K562 (cell line): ENCODE measurements at regions not wholly inside any gene's neighbourhood (a gene's known extent, or its start where the extent isn't known, plus 50 kb on each side); places are given as distances from the start of the nearest gene placed in this dataset.
A peak's percentile ranks its signal among the peaks of the same experiment; 100 is the strongest.

Experiments
- ATAC-seq: fragments of 200-7000 bp; cut with Tn5 transposase; 3 replicates; pipeline ENCODE4 v1.9.1; 2020; ENCODE audit warnings: moderate library complexity
- BruUV-seq: library from RNA; stranded (reverse); fragments of 400-500 nt; replicated peaks from 2 replicates; lab custom pipeline; 2021; lab: Mats Ljungman, UMichigan
- CTCF ChIA-PET: fragments of 300-600 bp; formaldehyde crosslinking; extraction: SDS; loops from one replicate; lab custom pipeline; 2021; ENCODE audit warnings: low intra/inter-chr PET ratio; lab: Yijun Ruan, JAX
- POLR2A ChIA-PET: fragments of 300-600, 350-650 bp; sonication (Branson Sonifier 250); formaldehyde crosslinking; extraction: SDS; loops from one replicate; lab custom pipeline; 2021; ENCODE audit warnings: antibody characterized with exemption, inconsistent platforms; lab: Yijun Ruan, JAX
- DNase-seq, 4 experiments: peaks; one replicate each; pipeline versions ENCODE4 v3.0.0 to v3.0.0-alpha.2; 2011 to 2018; ENCODE audit warnings: low spot score in 3 of 4, mixed read lengths in 3 of 4; ENCODE audit errors: extremely low read depth in 1 of 4
- FAIRE-seq: peaks from 2 replicates; lab custom pipeline; 2011; peaks lifted over from hg19 to GRCh38; lab: Jason Lieb, UNC
- H2AFZ ChIP-seq: 2 replicates; pipeline ENCODE4 v1.6.0; 2011; ENCODE audit warnings: low read depth, low read length, control low read depth, inconsistent platforms
- H3K27ac ChIP-seq: fragments of 200-600 bp; 3 replicates; pipeline ENCODE4 v1.8.0; 2011; ENCODE audit warnings: low read depth, mild to moderate bottlenecking, control low read depth, inconsistent platforms, low read length, moderate library complexity, mixed read lengths; ENCODE audit errors: extremely low read depth
- H3K27me3 ChIP-seq, 2 experiments: fragments of 300-600 bp in 1 of 2; 2 replicates in 1 of 2; 3 replicates in 1 of 2; pipeline versions ENCODE4 v1.6.0 to v1.8.0; 2011; ENCODE audit warnings: inconsistent platforms in 2 of 2, low read length in 2 of 2, mild to moderate bottlenecking in 1 of 2, mixed read lengths in 1 of 2, moderate library complexity in 1 of 2; ENCODE audit not compliant: control insufficient read depth in 2 of 2, insufficient read depth in 2 of 2
- H3K36me3 ChIP-seq: fragments of 300-600 bp; 3 replicates; pipeline ENCODE4 v1.8.0; 2011; ENCODE audit warnings: mild to moderate bottlenecking, low read length, inconsistent platforms; ENCODE audit not compliant: control insufficient read depth, insufficient read depth
- H3K4me1 ChIP-seq, 2 experiments: fragments of 200-600 bp in 1 of 2; replicated peaks in 1 of 2; 2 replicates in 1 of 2; 3 replicates in 1 of 2; pipeline versions ENCODE4 v1.5.1 to v1.8.0; 2011; ENCODE audit warnings: inconsistent platforms in 2 of 2, low read length in 2 of 2, mild to moderate bottlenecking in 1 of 2, mixed read lengths in 1 of 2, moderate library complexity in 1 of 2; ENCODE audit not compliant: control insufficient read depth in 2 of 2, insufficient read depth in 2 of 2
- H3K4me2 ChIP-seq: 2 replicates; pipeline ENCODE4 v1.6.1; 2011; ENCODE audit warnings: low read length, control low read depth, inconsistent platforms, mixed read lengths; ENCODE audit not compliant: insufficient read depth
- H3K4me3 ChIP-seq: fragments of 200-600 bp; sonication (generic), shearing (Covaris generic); 2 replicates; pipeline ENCODE4 v1.5.1; 2016; ENCODE audit warnings: control low read depth, inconsistent platforms
- H3K79me2 ChIP-seq: fragments of 200-600 bp; 3 replicates; pipeline ENCODE4 v1.8.0; 2011; ENCODE audit warnings: low read length, inconsistent platforms; ENCODE audit not compliant: control insufficient read depth, insufficient read depth
- H3K9ac ChIP-seq, 2 experiments: 2 replicates each; pipeline versions ENCODE4 v1.6.0 to v1.6.1; 2011; ENCODE audit warnings: low read depth in 2 of 2, low read length in 2 of 2, control low read depth in 1 of 2, inconsistent platforms in 1 of 2, mild to moderate bottlenecking in 1 of 2, mixed read lengths in 1 of 2; ENCODE audit not compliant: insufficient read depth in 1 of 2
- H3K9me1 ChIP-seq: one replicate; pipeline ENCODE4 v1.6.0; 2011; ENCODE audit warnings: inconsistent platforms, mild to moderate bottlenecking, low read length, moderate library complexity; ENCODE audit not compliant: control insufficient read depth, insufficient read depth
- H3K9me3 ChIP-seq: replicated peaks from 2 replicates; pipeline ENCODE4 v1.5.1; 2011; ENCODE audit warnings: low read depth, low read length, inconsistent platforms; ENCODE audit not compliant: control insufficient read depth, insufficient read depth
- H4K20me1 ChIP-seq: replicated peaks from 2 replicates; pipeline ENCODE4 v1.6.1; 2011; ENCODE audit warnings: low read length, inconsistent platforms, mixed read lengths; ENCODE audit not compliant: control insufficient read depth, insufficient read depth
- CEBPB ChIP-seq: fragments of 450-650 bp; IDR thresholded peaks from 2 replicates; pipeline ENCODE4 v1.6.1; 2016; ENCODE audit warnings: missing genetic modification characterization, missing compliant biosample characterization
- CEBPG ChIP-seq, 3 experiments: fragments of 200-800 bp in 1 of 3; sonication (Bioruptor generic) in 1 of 3; sonication (generic) in 1 of 3; formaldehyde crosslinking in 1 of 3; IDR thresholded peaks in 2 of 3; conservative IDR thresholded peaks in 1 of 3; 2 replicates each; pipeline versions ENCODE4 v1.6.1 to v1.8.0; 2016 to 2022; ENCODE audit warnings: missing compliant biosample characterization in 2 of 3, missing genetic modification characterization in 2 of 3, mild to moderate bottlenecking in 1 of 3, missing genetic modification reagents in 1 of 3
- NUFIP1 ChIP-seq: fragments of 450-650 bp; IDR thresholded peaks from 2 replicates; pipeline ENCODE4 v1.6.1; 2018; ENCODE audit not compliant: partially characterized antibody
- ZEB2 ChIP-seq: fragments of 450-650 bp; IDR thresholded peaks from 2 replicates; pipeline ENCODE4 v1.6.1; 2016
- ZNF586 ChIP-seq: fragments of 450-650 bp; formaldehyde crosslinking; conservative IDR thresholded peaks from 2 replicates; pipeline ENCODE4 v1.4.0; 2020; ENCODE audit warnings: mild to moderate bottlenecking, moderate library complexity
- ZNF589 ChIP-seq: fragments of 200-800 bp; sonication (Bioruptor generic); IDR thresholded peaks from 2 replicates; pipeline ENCODE4 v1.6.1; 2016; ENCODE audit warnings: low read depth, missing genetic modification characterization, missing compliant biosample characterization
- WGBS: fragments of 100-300 bp; shearing (Covaris generic); methylation state at CpG from one replicate; pipeline ENCODE4 v1.1.6; 2016; ENCODE audit warnings: low coverage, mixed read lengths; ENCODE audit not compliant: insufficient coverage; ENCODE audit errors: missing lambda C conversion rate; 5-methylcytosine and 5-hydroxymethylcytosine counted together
- in situ Hi-C: fragments of 300-500 bp; cut with MboI; formaldehyde crosslinking; loops from 4 replicates; pipeline ENCODE4 v1.15.0; 2018; ENCODE audit warnings: inconsistent platforms, mixed read lengths
- intact Hi-C: fragments of 100-400 bp; cut with micrococcal nuclease; formaldehyde crosslinking; loops from 2 replicates; pipeline ENCODE4 v1.14.2; 2022
- TF ChIP-seq, protein P1 (sequence below), 2 experiments: fragments of 450-650 bp in 1 of 2; sonication (generic) in 1 of 2; formaldehyde crosslinking in 1 of 2; IDR thresholded peaks in 1 of 2; conservative IDR thresholded peaks in 1 of 2; 2 replicates each; pipeline versions ENCODE4 v1.6.1 to v1.8.1; 2016 to 2023; ENCODE audit warnings: mild to moderate bottlenecking in 2 of 2, moderate library complexity in 2 of 2, inconsistent platforms in 1 of 2, missing genetic modification reagents in 1 of 2

DNA sequence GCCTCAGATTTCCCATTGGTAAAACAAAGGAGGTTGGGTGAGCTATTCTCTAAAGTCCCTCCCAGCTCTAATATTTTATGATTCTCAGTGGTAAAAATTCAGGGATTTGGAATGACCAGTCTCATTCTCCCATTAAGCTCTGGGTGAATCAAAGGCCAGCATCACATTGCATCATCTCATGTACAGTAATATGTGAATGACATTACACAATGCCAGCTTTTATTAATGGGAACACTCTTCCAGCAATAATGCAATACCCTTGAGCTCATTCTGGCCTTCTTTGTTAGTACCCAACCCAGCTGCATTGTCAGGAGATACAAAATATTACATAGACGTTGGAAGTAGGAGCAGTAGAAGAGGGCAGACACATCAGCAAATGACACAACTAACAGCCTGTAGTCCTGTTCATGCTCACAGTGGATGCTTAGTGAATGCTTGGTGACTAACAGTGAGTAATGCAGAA lies 100.0 kb upstream of the EGR2 start:
- 0% methylated on average over 1 of the region's 1 CpG for WGBS
- ChIA-PET CTCF (no interaction called here), POLR2A (interaction anchor here (0.6 kb wide), 2 partner anchors 135 to 147 kb away, joined by 3 to 5 read pairs; no protein-coding TSS in a partner anchor)
- Histone ChIP-seq H3K36me3 (no peaks in the 10 kb centered on the region), H2AFZ (no peak overlapping the region), H4K20me1 (no peaks in the 10 kb centered on the region), H3K9ac (no peak overlapping the region), H3K79me2 (no peaks in the 10 kb centered on the region), H3K27ac (no peak overlapping the region), H3K4me3 (no peak overlapping the region), H3K9me3 (no peaks in the 10 kb centered on the region), H3K4me2 (no peak overlapping the region), H3K9me1 (no peaks in the 10 kb centered on the region), H3K4me1 (no peaks in the 10 kb centered on the region), H3K27me3 (no peaks in the 10 kb centered on the region)
- in situ Hi-C loops (no loop called here), intact Hi-C loops (no loop called here)
- no peak for FAIRE-seq
- no peak for ATAC-seq
- no TSS peak for BruUV-seq
- no peak for DNase-seq
- TF ChIP-seq ZNF586 (CRISPR knock-in tag) (no peak), CEBPB (tag) (peak; percentile 30; the same call in 1 of the 2 replicates), NUFIP1 (no peak), CEBPG (CRISPR knock-in tag; IDR thresholded peaks at IDR 0.05) (no peak), CEBPG (tag; conservative IDR thresholded peaks at IDR 0.05 in 1 of 2, IDR thresholded peaks at IDR 0.05 in 1 of 2) (peak; percentile 51 to 60), ZEB2 (no peak), ZNF589 (no peak)
- TF ChIP-seq, protein P1, sequence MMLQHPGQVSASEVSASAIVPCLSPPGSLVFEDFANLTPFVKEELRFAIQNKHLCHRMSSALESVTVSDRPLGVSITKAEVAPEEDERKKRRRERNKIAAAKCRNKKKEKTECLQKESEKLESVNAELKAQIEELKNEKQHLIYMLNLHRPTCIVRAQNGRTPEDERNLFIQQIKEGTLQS (IDR thresholded peaks at IDR 0.05): peak; percentile 27; the same call in 1 of the 2 replicates
- TF ChIP-seq, protein P1 (CRISPR knock-in tag; conservative IDR thresholded peaks at IDR 0.05): no peak
